HEK293 (cell line): ENCODE measurements at regions not wholly inside any gene's neighbourhood (a gene's known extent, or its start where the extent isn't known, plus 50 kb on each side); places are given as distances from the start of the nearest gene placed in this dataset.

Experiments
- CTCF ChIP-seq: fragments of 450-650 bp; formaldehyde crosslinking; IDR thresholded peaks from 2 replicates; pipeline ENCODE4 v1.5.1; 2016; ENCODE audit warnings: missing biosample characterization, missing genetic modification characterization
- HOXC10 ChIP-seq: sonication (generic); formaldehyde crosslinking; IDR thresholded peaks from 2 replicates; pipeline ENCODE4 v1.8.1; 2023; ENCODE audit warnings: mild to moderate bottlenecking, missing genetic modification reagents
- MYNN ChIP-seq: fragments of 450-650 bp; formaldehyde crosslinking; IDR thresholded peaks from 2 replicates; pipeline ENCODE4 v1.5.1; 2016; ENCODE audit warnings: missing biosample characterization, missing genetic modification characterization, borderline replicate concordance
- PBX3 ChIP-seq: sonication (generic); formaldehyde crosslinking; IDR thresholded peaks from 2 replicates; pipeline ENCODE4 v1.8.1; 2022; ENCODE audit warnings: mild to moderate bottlenecking, moderate library complexity, missing genetic modification reagents
- SP2 ChIP-seq: fragments of 450-650 bp; formaldehyde crosslinking; IDR thresholded peaks from 2 replicates; pipeline ENCODE4 v1.5.1; 2016; ENCODE audit warnings: missing biosample characterization, missing genetic modification characterization
- ZBTB48 ChIP-seq: fragments of 450-650 bp; formaldehyde crosslinking; IDR thresholded peaks from 2 replicates; pipeline ENCODE4 v1.5.1; 2016; ENCODE audit warnings: missing biosample characterization, missing genetic modification characterization
- ZBTB7A ChIP-seq: fragments of 450-650 bp; formaldehyde crosslinking; IDR thresholded peaks from 2 replicates; pipeline ENCODE4 v1.5.1; 2016; ENCODE audit warnings: low read depth, missing biosample characterization, missing genetic modification characterization
- ZNF184 ChIP-seq: fragments of 450-650 bp; IDR thresholded peaks from 2 replicates; pipeline ENCODE4 v1.5.1; 2018; ENCODE audit warnings: missing biosample characterization, mild to moderate bottlenecking, missing genetic modification characterization
- ZNF530 ChIP-seq: fragments of 450-650 bp; formaldehyde crosslinking; IDR thresholded peaks from 2 replicates; pipeline ENCODE4 v1.5.1; 2016; ENCODE audit warnings: low read depth, missing biosample characterization, missing genetic modification characterization
- ZNF580 ChIP-seq: fragments of 450-650 bp; formaldehyde crosslinking; IDR thresholded peaks from 2 replicates; pipeline ENCODE4 v1.5.1; 2016; ENCODE audit warnings: missing biosample characterization, missing genetic modification characterization
- ZNF623 ChIP-seq: fragments of 450-650 bp; formaldehyde crosslinking; IDR thresholded peaks from 2 replicates; pipeline ENCODE4 v1.5.1; 2016; ENCODE audit warnings: missing biosample characterization, missing genetic modification characterization
- ZNF664 ChIP-seq: fragments of 450-650 bp; formaldehyde crosslinking; IDR thresholded peaks from 2 replicates; pipeline ENCODE4 v1.5.1; 2016; ENCODE audit warnings: missing biosample characterization, missing genetic modification characterization
- ZSCAN23 ChIP-seq: fragments of 450-650 bp; formaldehyde crosslinking; IDR thresholded peaks from 2 replicates; pipeline ENCODE4 v1.5.1; 2016; ENCODE audit warnings: missing biosample characterization, missing genetic modification characterization
- ZSCAN5A ChIP-seq: fragments of 450-650 bp; formaldehyde crosslinking; IDR thresholded peaks from 2 replicates; pipeline ENCODE4 v1.5.1; 2016; ENCODE audit warnings: missing biosample characterization, missing genetic modification characterization

- TF ChIP-seq SP2 (no peak), MYNN (no peak), HOXC10 (CRISPR knock-in tag) (no peak), ZSCAN23 (tag by site-specific recombination) (no peak), ZNF580 (tag by site-specific recombination) (no peak), ZBTB48 (tag by site-specific recombination) (no peak), ZNF530 (tag by site-specific recombination) (no peak), PBX3 (no peak), ZNF184 (tag by site-specific recombination) (no peak), ZBTB7A (tag by site-specific recombination) (no peak), CTCF (tag by site-specific recombination) (no peak), ZNF664 (no peak), ZNF623 (tag by site-specific recombination) (no peak), ZSCAN5A (no peak)
These were observed 162.5 kb upstream of the GAS1 start for GRCh38 chr9:87109851-87110250.
